MCF 10A (cell line): ENCODE measurements at regions not wholly inside any gene's neighbourhood (a gene's known extent, or its start where the extent isn't known, plus 50 kb on each side); places are given as distances from the start of the nearest gene placed in this dataset.
A peak's percentile ranks its signal among the peaks of the same experiment; 100 is the strongest.
"Not testable (repeated sequence)": the region's sequence is repeated elsewhere in the genome, so short reads cannot be mapped to it uniquely, and the experiment has no call there.

ENCODE experiments used
- BruUV-seq: library from RNA; stranded (reverse); fragments of 400-500 nt; replicated peaks from 2 replicates; lab custom pipeline; 2021; lab: Mats Ljungman, UMichigan
- CTCF ChIA-PET: fragments of 300-600 bp; sonication (Branson Sonifier 250); formaldehyde crosslinking; extraction: SDS; loops from one replicate; lab custom pipeline; 2021; ENCODE audit warnings: antibody characterized with exemption, inconsistent platforms; lab: Yijun Ruan, JAX
- POLR2A ChIA-PET: fragments of 300-600, 350-650 bp; sonication (Branson Sonifier 250); formaldehyde crosslinking; extraction: SDS; loops from one replicate; lab custom pipeline; 2020; ENCODE audit warnings: antibody characterized with exemption, inconsistent platforms; lab: Yijun Ruan, JAX
- DNase-seq: peaks from one replicate; pipeline ENCODE4 v3.0.0-alpha.2; 2018; ENCODE audit not compliant: unreplicated experiment
- H3K27ac Mint-ChIP-seq: one replicate; pipeline ENCODE4 v1.8.0; 2022; ENCODE audit warnings: mild to moderate bottlenecking, low read depth, mixed read lengths; ENCODE audit not compliant: unreplicated experiment
- H3K27me3 Mint-ChIP-seq: one replicate; pipeline ENCODE4 v1.8.0; 2022; ENCODE audit warnings: mixed read lengths; ENCODE audit not compliant: insufficient read depth, unreplicated experiment
- H3K36me3 Mint-ChIP-seq: one replicate; pipeline ENCODE4 v1.8.0; 2022; ENCODE audit warnings: mild to moderate bottlenecking, moderate library complexity, mixed read lengths; ENCODE audit not compliant: insufficient read depth, unreplicated experiment
- H3K4me1 Mint-ChIP-seq: one replicate; pipeline ENCODE4 v1.8.0; 2022; ENCODE audit warnings: mixed read lengths; ENCODE audit not compliant: insufficient read depth, unreplicated experiment
- H3K4me3 Mint-ChIP-seq: one replicate; pipeline ENCODE4 v1.8.0; 2022; ENCODE audit warnings: mild to moderate bottlenecking, moderate library complexity, mixed read lengths; ENCODE audit not compliant: unreplicated experiment
- H3K9me3 Mint-ChIP-seq: one replicate; pipeline ENCODE4 v1.8.0; 2022; ENCODE audit warnings: mixed read lengths; ENCODE audit not compliant: unreplicated experiment
- CTCF ChIP-seq: fragments of 200-600 bp; IDR thresholded peaks from one replicate; pipeline ENCODE4 v1.8.0; 2022; ENCODE audit warnings: antibody characterized with exemption, mild to moderate bottlenecking; ENCODE audit not compliant: unreplicated experiment
- intact Hi-C: fragments of 100-400 bp; cut with micrococcal nuclease; formaldehyde crosslinking; loops from 2 replicates; pipeline ENCODE4 v1.14.1; 2022

- intact Hi-C loops, result loop anchor here (10.0 kb wide), 1 partner anchor 79 kb away; no protein-coding TSS in a partner anchor
- Mint-ChIP-seq H3K9me3 (no peaks in the 10 kb centered on the region), H3K36me3 (no peaks in the 10 kb centered on the region), H3K4me3 (no peak overlapping the region), H3K27me3 (peaks cover 10% of the 10 kb centered on the region), H3K27ac (no peak overlapping the region), H3K4me1 (peaks cover 10% of the 10 kb centered on the region)
- ChIA-PET POLR2A (no interaction called here), CTCF (no interaction called here)
- no TSS peak for BruUV-seq
- no peak for TF ChIP-seq CTCF
- no peak for DNase-seq
These were observed 88.4 kb upstream of the TEAD1 start for GRCh38 chr11:12585861-12586260.

GRCh38 chr11:12587333-12587991, 86.8 kb upstream of the TEAD1 start:
- POLR2A ChIA-PET, result interaction anchor here (0.6 to 1.4 kb wide), 3 partner anchors 12 to 26 kb away, joined by 3 read pairs; no protein-coding TSS in a partner anchor
- no peaks in the 10 kb centered on the region for H3K9me3 Mint-ChIP-seq
- H3K4me1 Mint-ChIP-seq, result no peaks in the 10 kb centered on the region
- peaks cover 10% of the 10 kb centered on the region for H3K27me3 Mint-ChIP-seq
- intact Hi-C loops, result loop anchor here (10.0 kb wide), 1 partner anchor 77 kb away; no protein-coding TSS in a partner anchor
- no peak for TF ChIP-seq CTCF
- no peaks in the 10 kb centered on the region for H3K36me3 Mint-ChIP-seq
- H3K4me3 Mint-ChIP-seq, result no peak overlapping the region
- BruUV-seq, result no TSS peak
- no peak overlapping the region for H3K27ac Mint-ChIP-seq
- CTCF ChIA-PET, result interaction anchor here (1.1 kb wide), 1 partner anchor 18 kb away, joined by 3 read pairs; no protein-coding TSS in a partner anchor
- peak; percentile 50 for DNase-seq

- intact Hi-C loops, result no loop called here
- no peak for TF ChIP-seq CTCF
- Mint-ChIP-seq H3K27ac (no peak overlapping the region), H3K9me3 (no peaks in the 10 kb centered on the region), H3K4me1 (no peaks in the 10 kb centered on the region), H3K27me3 (no peaks in the 10 kb centered on the region), H3K36me3 (no peaks in the 10 kb centered on the region), H3K4me3 (no peak overlapping the region)
- CTCF ChIA-PET, result no interaction called here
- POLR2A ChIA-PET, result interaction anchor here (0.6 to 1.1 kb wide), 2 partner anchors 9 to 60 kb away, joined by 3 read pairs; no protein-coding TSS in a partner anchor
- no peak for DNase-seq
- BruUV-seq, result no TSS peak
These were observed 82.5 kb upstream of the TEAD1 start for GRCh38 chr11:12591706-12592105.

- Mint-ChIP-seq H3K4me3 (no peak overlapping the region), H3K4me1 (no peaks in the 10 kb centered on the region), H3K27me3 (no peaks in the 10 kb centered on the region), H3K9me3 (no peaks in the 10 kb centered on the region), H3K27ac (no peak overlapping the region), H3K36me3 (no peaks in the 10 kb centered on the region)
- no peak for DNase-seq
- intact Hi-C loops, result no loop called here
- no TSS peak for BruUV-seq
- ChIA-PET CTCF (no interaction called here), POLR2A (interaction anchor here (1.1 to 1.6 kb wide), 2 partner anchors 8 to 23 kb away, joined by 3 read pairs; no protein-coding TSS in a partner anchor)
- TF ChIP-seq CTCF, result no peak
These were observed 81.9 kb upstream of the TEAD1 start for GRCh38 chr11:12592283-12592682.

GRCh38 chr11:12595089-12595847, 79.0 kb upstream of the TEAD1 start:
- BruUV-seq, DNase-seq, intact Hi-C loops, H3K4me3 Mint-ChIP-seq, H3K4me1 Mint-ChIP-seq, CTCF ChIA-PET, H3K36me3 Mint-ChIP-seq, H3K27ac Mint-ChIP-seq, H3K9me3 Mint-ChIP-seq, H3K27me3 Mint-ChIP-seq: not testable (repeated sequence)
- POLR2A ChIA-PET, result interaction anchor here (0.9 kb wide), 1 partner anchor 11 kb away, joined by 4 read pairs; no protein-coding TSS in a partner anchor
